H1 (cell line): ENCODE measurements at regions not wholly inside any gene's neighbourhood (a gene's known extent, or its start where the extent isn't known, plus 50 kb on each side); places are given as distances from the start of the nearest gene placed in this dataset.

Experiments used
- TF ChIP-seq, protein P1 (sequence below): IDR thresholded peaks from 2 replicates; pipeline ENCODE4 v1.6.1; 2012; ENCODE audit warnings: low read length, inconsistent platforms

DNA sequence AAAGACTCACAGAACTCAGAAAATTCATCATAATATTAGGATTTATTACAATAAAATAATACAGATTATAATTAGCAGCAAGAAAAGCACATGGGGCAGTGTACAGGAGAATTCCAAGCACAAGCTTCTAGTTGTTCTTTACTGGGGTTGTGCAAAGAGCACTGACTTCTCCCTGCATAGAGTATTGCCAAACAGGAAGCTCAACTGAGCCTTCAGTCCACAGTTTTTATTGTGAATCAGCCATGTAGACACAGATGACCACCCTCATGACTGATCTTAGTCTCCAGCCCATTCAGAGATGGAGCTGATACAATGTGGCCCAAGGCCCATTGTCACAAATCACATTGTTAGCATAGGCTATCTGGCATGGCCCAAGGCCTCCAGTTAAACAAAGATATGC is 798.9 kb downstream of the KCNA4 start (continued):
- TF ChIP-seq, protein P1, sequence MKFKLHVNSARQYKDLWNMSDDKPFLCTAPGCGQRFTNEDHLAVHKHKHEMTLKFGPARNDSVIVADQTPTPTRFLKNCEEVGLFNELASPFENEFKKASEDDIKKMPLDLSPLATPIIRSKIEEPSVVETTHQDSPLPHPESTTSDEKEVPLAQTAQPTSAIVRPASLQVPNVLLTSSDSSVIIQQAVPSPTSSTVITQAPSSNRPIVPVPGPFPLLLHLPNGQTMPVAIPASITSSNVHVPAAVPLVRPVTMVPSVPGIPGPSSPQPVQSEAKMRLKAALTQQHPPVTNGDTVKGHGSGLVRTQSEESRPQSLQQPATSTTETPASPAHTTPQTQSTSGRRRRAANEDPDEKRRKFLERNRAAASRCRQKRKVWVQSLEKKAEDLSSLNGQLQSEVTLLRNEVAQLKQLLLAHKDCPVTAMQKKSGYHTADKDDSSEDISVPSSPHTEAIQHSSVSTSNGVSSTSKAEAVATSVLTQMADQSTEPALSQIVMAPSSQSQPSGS: no peak
